ENCODE measurements at regions not wholly inside any gene's neighbourhood (a gene's known extent, or its start where the extent isn't known, plus 50 kb on each side); places are given as distances from the start of the nearest gene placed in this dataset.

GRCh38 chr11:122305426-122306320 lies 189.7 kb upstream of the BLID start:
- Histone ChIP-seq H3K79me2 (ENCODE audit: low read length) (no peaks in the 10 kb centered on the region), H3K9me3 (ENCODE audit: low read length) (no peaks in the 10 kb centered on the region), H3K9me2 (replicated peaks; ENCODE audit: low read length) (no peaks in the 10 kb centered on the region), H2AFZ (ENCODE audit: low read length) (no peak overlapping the region), H3K4me2 (ENCODE audit: low read length) (no peak overlapping the region), H3F3A (ENCODE audit: low read length, unreplicated experiment) (no peaks in the 10 kb centered on the region), H3K27me3 (ENCODE audit: low read length) (peaks cover 97% of the 10 kb centered on the region), H3K4me3 (ENCODE audit: low read length) (no peak overlapping the region), H3K36me3 (ENCODE audit: low read depth, low read length) (no peaks in the 10 kb centered on the region), H3K27ac (ENCODE audit: low read length) (no peak overlapping the region), H3K9ac (ENCODE audit: low read length) (no peak overlapping the region), H3K4me1 (ENCODE audit: insufficient read depth, low read length) (no peaks in the 10 kb centered on the region), H4K20me1 (ENCODE audit: low read length) (no peaks in the 10 kb centered on the region)
- POLR2A ChIA-PET (ENCODE audit: unreplicated experiment), result no interaction called here
- no TSS peak for BruUV-seq (replicated peaks)
- DNase-seq (no peak), ATAC-seq (no peak)
- CTCF ChIA-PET, result no interaction called here
- TF ChIP-seq EZH2 (IDR thresholded peaks at IDR 0.05; ENCODE audit: low read length, unreplicated experiment) (no peak), EZH2phosphoT487 (IDR thresholded peaks at IDR 0.05; ENCODE audit: borderline replicate concordance, low read length) (no peak), CTCF (conservative IDR thresholded peaks at IDR 0.05; ENCODE audit: low read depth, low read length) (no peak)
- intact Hi-C loops (cut with micrococcal nuclease), result loop anchor here (10.0 kb wide), 2 partner anchors 179 to 281 kb away; no protein-coding TSS in a partner anchor

- no peaks in the 10 kb centered on the region for H3K9me2 ChIP-seq (replicated peaks; ENCODE audit: low read length)
- ATAC-seq (no peak), DNase-seq (no peak)
- H3K27me3 ChIP-seq (ENCODE audit: low read length), result peaks cover 97% of the 10 kb centered on the region
- no peak overlapping the region for H3K4me3 ChIP-seq (ENCODE audit: low read length)
- H3K27ac ChIP-seq (ENCODE audit: low read length), result no peak overlapping the region
- H3K4me1 ChIP-seq (ENCODE audit: insufficient read depth, low read length), result no peaks in the 10 kb centered on the region
- ChIA-PET CTCF (no interaction called here), POLR2A (ENCODE audit: unreplicated experiment) (no interaction called here)
- H2AFZ ChIP-seq (ENCODE audit: low read length), result no peak overlapping the region
- H3F3A ChIP-seq (ENCODE audit: low read length, unreplicated experiment), result no peaks in the 10 kb centered on the region
- H3K4me2 ChIP-seq (ENCODE audit: low read length), result no peak overlapping the region
- no peaks in the 10 kb centered on the region for H3K36me3 ChIP-seq (ENCODE audit: low read depth, low read length)
- no TSS peak for BruUV-seq (replicated peaks)
- no peak overlapping the region for H3K9ac ChIP-seq (ENCODE audit: low read length)
- no peaks in the 10 kb centered on the region for H4K20me1 ChIP-seq (ENCODE audit: low read length)
- no peak for TF ChIP-seq EZH2 (IDR thresholded peaks at IDR 0.05; ENCODE audit: low read length, unreplicated experiment)
- TF ChIP-seq CTCF (conservative IDR thresholded peaks at IDR 0.05; ENCODE audit: low read depth, low read length), result no peak
- TF ChIP-seq EZH2phosphoT487 (IDR thresholded peaks at IDR 0.05; ENCODE audit: borderline replicate concordance, low read length), result no peak
- no peaks in the 10 kb centered on the region for H3K9me3 ChIP-seq (ENCODE audit: low read length)
- intact Hi-C loops (cut with micrococcal nuclease), result loop anchor here (10.0 kb wide), 2 partner anchors 180 to 280 kb away; no protein-coding TSS in a partner anchor
- no peaks in the 10 kb centered on the region for H3K79me2 ChIP-seq (ENCODE audit: low read length)
These were observed 189.0 kb upstream of the BLID start for GRCh38 chr11:122304973-122305372.

GRCh38 chr11:122304306-122304705 lies 188.3 kb upstream of the BLID start:
- H3K27me3 ChIP-seq (ENCODE audit: low read length), result peaks cover 91% of the 10 kb centered on the region
- TF ChIP-seq CTCF (conservative IDR thresholded peaks at IDR 0.05; ENCODE audit: low read depth, low read length) (no peak), EZH2phosphoT487 (IDR thresholded peaks at IDR 0.05; ENCODE audit: borderline replicate concordance, low read length) (no peak), EZH2 (IDR thresholded peaks at IDR 0.05; ENCODE audit: low read length, unreplicated experiment) (no peak)
- H3K4me3 ChIP-seq (ENCODE audit: low read length), result no peak overlapping the region
- BruUV-seq (replicated peaks), result no TSS peak
- H3F3A ChIP-seq (ENCODE audit: low read length, unreplicated experiment), result no peaks in the 10 kb centered on the region
- no peak overlapping the region for H2AFZ ChIP-seq (ENCODE audit: low read length)
- H3K4me1 ChIP-seq (ENCODE audit: insufficient read depth, low read length), result no peaks in the 10 kb centered on the region
- H3K36me3 ChIP-seq (ENCODE audit: low read depth, low read length), result no peaks in the 10 kb centered on the region
- no peaks in the 10 kb centered on the region for H3K9me3 ChIP-seq (ENCODE audit: low read length)
- no peak overlapping the region for H3K9ac ChIP-seq (ENCODE audit: low read length)
- no peak overlapping the region for H3K4me2 ChIP-seq (ENCODE audit: low read length)
- no peaks in the 10 kb centered on the region for H3K79me2 ChIP-seq (ENCODE audit: low read length)
- no peaks in the 10 kb centered on the region for H4K20me1 ChIP-seq (ENCODE audit: low read length)
- DNase-seq (no peak), ATAC-seq (no peak)
- H3K27ac ChIP-seq (ENCODE audit: low read length), result no peak overlapping the region
- ChIA-PET POLR2A (ENCODE audit: unreplicated experiment) (no interaction called here), CTCF (no interaction called here)
- no peaks in the 10 kb centered on the region for H3K9me2 ChIP-seq (replicated peaks; ENCODE audit: low read length)
- intact Hi-C loops (cut with micrococcal nuclease), result loop anchor here (10.0 kb wide), 2 partner anchors 180 to 280 kb away; no protein-coding TSS in a partner anchor

Measured in PC-3 (cell line).